ENCODE measurements at regions not wholly inside any gene's neighbourhood (a gene's known extent, or its start where the extent isn't known, plus 50 kb on each side); places are given as distances from the start of the nearest gene placed in this dataset.

- no peaks in the 10 kb centered on the region for H3K36me3 ChIP-seq (replicated peaks in 1 of 2; ENCODE audit: control insufficient read depth in 1 of 2, insufficient read depth in 2 of 2, low read length in 2 of 2)
- no peak overlapping the region for H3K9ac ChIP-seq (ENCODE audit: insufficient read depth, low read depth, low read length)
- no TSS peak for BruUV-seq (replicated peaks)
- 3% methylated on average over 2 of the region's 2 CpGs for WGBS (ENCODE audit: low lambda C conversion rate)
- no peaks in the 10 kb centered on the region for H3K9me3 ChIP-seq (ENCODE audit: low read length)
- ATAC-seq, result no peak
- in situ Hi-C loops (cut with HindIII; ENCODE audit: extremely low pct_ligation_motif_present, low pct_unique_long_range_greater_than_20kb), result no loop called here
- no peaks in the 10 kb centered on the region for H4K20me1 ChIP-seq (ENCODE audit: insufficient read depth, low read length)
- ChIA-PET POLR2A (no interaction called here), CTCF (ENCODE audit: low intra/inter-chr PET ratio, low total read pairs) (no interaction called here)
- no peak overlapping the region for H2AFZ ChIP-seq (ENCODE audit: low read length)
- no peak overlapping the region for H3K4me2 ChIP-seq (ENCODE audit: low read depth, low read length)
- no peaks in the 10 kb centered on the region for H3K27me3 ChIP-seq (ENCODE audit: control insufficient read depth in 1 of 2, insufficient read depth in 2 of 2, low read length in 2 of 2)
- no peaks in the 10 kb centered on the region for H3K79me2 ChIP-seq (ENCODE audit: insufficient read depth, low read length)
- no peak for FAIRE-seq
- no peak for DNase-seq (ENCODE audit: low spot score)
- intact Hi-C loops (cut with micrococcal nuclease; ENCODE audit: unreplicated experiment), result no loop called here
- H3K4me1 ChIP-seq (ENCODE audit: insufficient read depth, low read length), result no peaks in the 10 kb centered on the region
- no peak overlapping the region for H3K27ac ChIP-seq (ENCODE audit: extremely low read length, insufficient read depth, low read length)
- H3K4me3 ChIP-seq (replicated peaks in 1 of 3; ENCODE audit: insufficient read depth in 1 of 3, low read depth in 2 of 3, low read length in 3 of 3), result no peak overlapping the region
- no peak for TF ChIP-seq REPIN1 (CRISPR knock-in tag; IDR thresholded peaks at IDR 0.05; ENCODE audit: borderline replicate concordance, low read depth)
- no peak for TF ChIP-seq PBX2 (CRISPR knock-in tag; IDR thresholded peaks at IDR 0.05)
- TF ChIP-seq BCL6 (CRISPR knock-in tag; IDR thresholded peaks at IDR 0.05), result no peak
- TF ChIP-seq PRDM15 (CRISPR knock-in tag; IDR thresholded peaks at IDR 0.05), result no peak
- no peak for TF ChIP-seq ZNF678 (CRISPR knock-in tag; IDR thresholded peaks at IDR 0.05)
- TF ChIP-seq ZNF558 (CRISPR knock-in tag; IDR thresholded peaks at IDR 0.05; ENCODE audit: borderline replicate concordance), result no peak
- TF ChIP-seq ZBTB20 (CRISPR knock-in tag; IDR thresholded peaks at IDR 0.05; ENCODE audit: borderline replicate concordance, low read depth), result no peak
- no peak for TF ChIP-seq HOXA5 (CRISPR knock-in tag; IDR thresholded peaks at IDR 0.05)
- no peak for TF ChIP-seq THAP9 (CRISPR knock-in tag; IDR thresholded peaks at IDR 0.05; ENCODE audit: borderline replicate concordance)
- TF ChIP-seq THAP8 (CRISPR knock-in tag; IDR thresholded peaks at IDR 0.05; ENCODE audit: borderline replicate concordance), result no peak
- no peak for TF ChIP-seq JUNB (CRISPR knock-in tag; IDR thresholded peaks at IDR 0.05; ENCODE audit: borderline replicate concordance)
- TF ChIP-seq TFAP4 (IDR thresholded peaks at IDR 0.05; ENCODE audit: borderline replicate concordance, low read depth), result no peak
- no peak for TF ChIP-seq ZNF839 (CRISPR knock-in tag; IDR thresholded peaks at IDR 0.05; ENCODE audit: borderline replicate concordance)
These were observed 149.0 kb upstream of the KCNIP4 start for GRCh38 chr4:22097596-22097995.
